ENCODE measurements at regions not wholly inside any gene's neighbourhood (a gene's known extent, or its start where the extent isn't known, plus 50 kb on each side); places are given as distances from the start of the nearest gene placed in this dataset.

GRCh38 chr2:49238604-49238960 is 84.3 kb upstream of the FSHR start:
- Histone ChIP-seq H3K4me1 (ENCODE audit: control insufficient read depth in 5 of 5, insufficient read depth in 5 of 5, low read length in 5 of 5) (no peaks in the 10 kb centered on the region), H3K27ac (ENCODE audit: low read depth, low read length) (no peak overlapping the region), H3K27me3 (ENCODE audit: control insufficient read depth in 5 of 5, insufficient read depth in 4 of 5, low read length in 5 of 5) (peaks cover 0 to 2% (median 0%) of the 10 kb centered on the region in 5 donors), H3K36me3 (ENCODE audit: control insufficient read depth in 5 of 5, insufficient read depth in 5 of 5, low read length in 5 of 5) (no peaks in the 10 kb centered on the region), H3K9me3 (ENCODE audit: control insufficient read depth in 5 of 5, low read length in 5 of 5) (no peaks in the 10 kb centered on the region), H3K4me3 (ENCODE audit: low read depth in 1 of 5, low read length in 5 of 5) (no peak overlapping the region), H3K9ac (ENCODE audit: low read length in 5 of 5) (no peak overlapping the region)

GRCh38 chr2:49237867-49238603 is 83.7 kb upstream of the FSHR start:
- no peak overlapping the region for H3K4me3 ChIP-seq (ENCODE audit: low read depth in 1 of 5, low read length in 5 of 5)
- no peak overlapping the region for H3K27ac ChIP-seq (ENCODE audit: low read depth, low read length)
- peaks cover 0 to 4% (median 0%) of the 10 kb centered on the region in 5 donors for H3K9me3 ChIP-seq (ENCODE audit: control insufficient read depth in 5 of 5, low read length in 5 of 5)
- peaks cover 0 to 2% (median 0%) of the 10 kb centered on the region in 5 donors for H3K27me3 ChIP-seq (ENCODE audit: control insufficient read depth in 5 of 5, insufficient read depth in 4 of 5, low read length in 5 of 5)
- H3K36me3 ChIP-seq (ENCODE audit: control insufficient read depth in 5 of 5, insufficient read depth in 5 of 5, low read length in 5 of 5): no peaks in the 10 kb centered on the region
- no peak overlapping the region for H3K9ac ChIP-seq (ENCODE audit: low read length in 5 of 5)
- no peaks in the 10 kb centered on the region for H3K4me1 ChIP-seq (ENCODE audit: control insufficient read depth in 5 of 5, insufficient read depth in 5 of 5, low read length in 5 of 5)

GRCh38 chr2:49236316-49236715 is 82.0 kb upstream of the FSHR start:
- Histone ChIP-seq H3K4me1 (ENCODE audit: control insufficient read depth in 5 of 5, insufficient read depth in 5 of 5, low read length in 5 of 5) (no peaks in the 10 kb centered on the region), H3K27me3 (ENCODE audit: control insufficient read depth in 5 of 5, insufficient read depth in 4 of 5, low read length in 5 of 5) (peaks cover 0 to 2% (median 0%) of the 10 kb centered on the region in 5 donors), H3K36me3 (ENCODE audit: control insufficient read depth in 5 of 5, insufficient read depth in 5 of 5, low read length in 5 of 5) (no peaks in the 10 kb centered on the region), H3K4me3 (ENCODE audit: low read depth in 1 of 5, low read length in 5 of 5) (no peak overlapping the region), H3K27ac (ENCODE audit: low read depth, low read length) (no peak overlapping the region), H3K9ac (ENCODE audit: low read length in 5 of 5) (no peak overlapping the region), H3K9me3 (ENCODE audit: control insufficient read depth in 5 of 5, low read length in 5 of 5) (peaks cover 0 to 5% (median 0%) of the 10 kb centered on the region in 5 donors)

DNA sequence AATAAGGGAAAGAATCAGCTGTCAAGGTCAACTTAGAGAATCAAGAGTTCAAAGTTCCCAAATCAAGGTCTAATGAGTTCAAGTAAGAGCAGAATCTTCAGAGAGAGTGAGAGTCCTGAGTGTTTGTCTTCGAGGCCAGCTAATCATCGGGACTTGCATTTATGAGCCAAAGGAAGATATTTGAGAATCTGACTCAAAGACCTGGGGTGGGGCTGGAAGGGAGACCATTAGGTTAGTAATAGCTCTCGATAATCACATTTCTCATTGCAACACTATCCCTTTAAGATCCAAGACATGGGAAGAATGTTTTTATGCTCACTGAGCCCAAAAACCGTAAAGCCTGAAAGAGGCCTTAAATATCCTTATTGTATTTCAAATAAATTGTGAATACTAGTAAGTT is 72.0 kb upstream of the FSHR start:
- Histone ChIP-seq H3K9me3 (ENCODE audit: control insufficient read depth in 5 of 5, low read length in 5 of 5) (no peaks in the 10 kb centered on the region), H3K27ac (ENCODE audit: low read depth, low read length) (no peak overlapping the region), H3K4me1 (ENCODE audit: control insufficient read depth in 5 of 5, insufficient read depth in 5 of 5, low read length in 5 of 5) (no peaks in the 10 kb centered on the region), H3K27me3 (ENCODE audit: control insufficient read depth in 5 of 5, insufficient read depth in 4 of 5, low read length in 5 of 5) (no peaks in the 10 kb centered on the region), H3K4me3 (ENCODE audit: low read depth in 1 of 5, low read length in 5 of 5) (no peak overlapping the region), H3K36me3 (ENCODE audit: control insufficient read depth in 5 of 5, insufficient read depth in 5 of 5, low read length in 5 of 5) (no peaks in the 10 kb centered on the region), H3K9ac (ENCODE audit: low read length in 5 of 5) (no peak overlapping the region)

DNA sequence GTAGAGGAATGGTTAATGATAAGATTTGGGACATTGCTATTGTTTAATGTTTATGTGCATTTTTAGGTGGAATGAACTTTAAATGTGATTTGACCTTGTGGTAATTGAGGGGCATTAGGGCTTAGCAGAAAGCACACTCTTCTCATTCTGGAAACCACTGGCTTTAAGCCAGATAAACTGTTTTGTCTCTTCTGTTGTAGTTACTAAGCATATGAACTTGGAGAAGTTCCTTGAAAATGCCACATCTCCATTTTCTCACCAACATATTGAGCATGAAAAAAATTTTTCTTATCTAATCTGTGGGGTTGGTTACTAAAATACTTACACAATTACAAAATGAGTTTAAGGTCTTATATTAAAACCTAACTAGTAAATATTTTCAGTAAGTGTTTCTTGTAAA is 70.8 kb upstream of the FSHR start:
- Histone ChIP-seq H3K4me3 (ENCODE audit: low read depth in 1 of 5, low read length in 5 of 5) (no peak overlapping the region), H3K9ac (ENCODE audit: low read length in 5 of 5) (no peak overlapping the region), H3K4me1 (ENCODE audit: control insufficient read depth in 5 of 5, insufficient read depth in 5 of 5, low read length in 5 of 5) (no peaks in the 10 kb centered on the region), H3K36me3 (ENCODE audit: control insufficient read depth in 5 of 5, insufficient read depth in 5 of 5, low read length in 5 of 5) (no peaks in the 10 kb centered on the region), H3K27ac (ENCODE audit: low read depth, low read length) (no peak overlapping the region), H3K27me3 (ENCODE audit: control insufficient read depth in 5 of 5, insufficient read depth in 4 of 5, low read length in 5 of 5) (no peaks in the 10 kb centered on the region), H3K9me3 (ENCODE audit: control insufficient read depth in 5 of 5, low read length in 5 of 5) (no peaks in the 10 kb centered on the region)

GRCh38 chr2:49224426-49225010 is 70.2 kb upstream of the FSHR start:
- H3K4me3 ChIP-seq (ENCODE audit: low read depth in 1 of 5, low read length in 5 of 5): no peak overlapping the region
- H3K27ac ChIP-seq (ENCODE audit: low read depth, low read length): no peak overlapping the region
- no peaks in the 10 kb centered on the region for H3K4me1 ChIP-seq (ENCODE audit: control insufficient read depth in 5 of 5, insufficient read depth in 5 of 5, low read length in 5 of 5)

DNA sequence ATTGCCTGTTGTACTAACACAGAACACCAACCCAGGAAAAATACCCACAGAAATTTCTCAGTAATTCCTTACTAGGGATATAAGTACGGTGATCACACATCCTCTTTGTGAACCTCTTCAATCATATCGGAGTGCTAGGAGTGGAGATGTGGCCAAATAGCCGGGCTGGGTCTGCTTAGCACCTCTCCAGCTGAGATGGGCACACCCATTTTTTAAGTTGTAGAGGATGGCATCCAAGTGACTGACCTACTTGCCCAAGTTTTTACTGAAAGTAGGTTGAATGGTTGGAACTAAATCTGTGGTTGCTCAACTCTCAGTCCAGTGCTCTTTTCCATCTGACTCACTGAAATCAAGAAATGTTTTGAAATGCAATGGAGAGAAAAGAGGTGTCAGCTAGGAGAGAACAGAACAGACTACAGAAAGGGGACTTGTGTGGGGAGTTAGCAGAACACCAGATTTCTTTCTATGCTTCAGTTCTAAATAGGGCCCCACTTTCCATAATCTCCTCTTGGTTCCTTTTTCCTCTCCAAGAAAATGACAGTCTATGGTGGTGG is 68.7 kb upstream of the FSHR start:
- no peak overlapping the region for H3K27ac ChIP-seq (ENCODE audit: low read depth, low read length)
- no peaks in the 10 kb centered on the region for H3K4me1 ChIP-seq (ENCODE audit: control insufficient read depth in 5 of 5, insufficient read depth in 5 of 5, low read length in 5 of 5)
- H3K4me3 ChIP-seq (ENCODE audit: low read depth in 1 of 5, low read length in 5 of 5): no peak overlapping the region
- no peaks in the 10 kb centered on the region for H3K9me3 ChIP-seq (ENCODE audit: control insufficient read depth in 5 of 5, low read length in 5 of 5)
- H3K36me3 ChIP-seq (ENCODE audit: control insufficient read depth in 5 of 5, insufficient read depth in 5 of 5, low read length in 5 of 5): no peaks in the 10 kb centered on the region
- H3K27me3 ChIP-seq (ENCODE audit: control insufficient read depth in 5 of 5, insufficient read depth in 4 of 5, low read length in 5 of 5): no peaks in the 10 kb centered on the region
- no peak overlapping the region for H3K9ac ChIP-seq (ENCODE audit: low read length in 5 of 5)

More at GRCh38 chr2:49224426-49225010, 70.2 kb upstream of the FSHR start:
- Histone ChIP-seq H3K9me3 (ENCODE audit: control insufficient read depth in 5 of 5, low read length in 5 of 5) (no peaks in the 10 kb centered on the region), H3K36me3 (ENCODE audit: control insufficient read depth in 5 of 5, insufficient read depth in 5 of 5, low read length in 5 of 5) (no peaks in the 10 kb centered on the region), H3K9ac (ENCODE audit: low read length in 5 of 5) (no peak overlapping the region), H3K27me3 (ENCODE audit: control insufficient read depth in 5 of 5, insufficient read depth in 4 of 5, low read length in 5 of 5) (no peaks in the 10 kb centered on the region)

DNA sequence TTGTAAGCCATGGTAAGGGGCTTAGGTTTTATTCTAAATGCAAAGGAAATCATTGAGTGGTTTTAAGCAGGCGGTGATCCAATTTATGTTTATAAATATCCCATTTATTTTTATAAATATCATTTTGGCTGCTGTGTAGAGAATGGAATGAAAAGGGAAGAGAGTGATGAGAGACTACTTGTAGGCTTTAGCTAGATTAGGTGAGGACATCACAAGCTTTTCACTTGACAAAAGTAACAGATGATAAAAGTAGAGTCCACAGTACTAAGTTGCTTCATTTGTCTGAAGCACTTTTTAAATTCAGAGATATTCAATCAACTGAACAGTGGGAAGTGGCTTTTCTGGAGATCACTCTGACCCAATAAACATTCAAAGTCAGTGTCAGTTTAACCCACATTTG is 65.4 kb upstream of the FSHR start:
- Histone ChIP-seq H3K27ac (ENCODE audit: low read depth, low read length) (no peak overlapping the region), H3K4me1 (ENCODE audit: control insufficient read depth in 5 of 5, insufficient read depth in 5 of 5, low read length in 5 of 5) (no peaks in the 10 kb centered on the region), H3K4me3 (ENCODE audit: low read depth in 1 of 5, low read length in 5 of 5) (no peak overlapping the region)

GRCh38 chr2:49210191-49210590 is 55.9 kb upstream of the FSHR start:
- Histone ChIP-seq H3K27ac (ENCODE audit: low read depth, low read length) (no peak overlapping the region), H3K4me1 (ENCODE audit: control insufficient read depth in 5 of 5, insufficient read depth in 5 of 5, low read length in 5 of 5) (no peaks in the 10 kb centered on the region), H3K9ac (ENCODE audit: low read length in 5 of 5) (no peak overlapping the region), H3K36me3 (ENCODE audit: control insufficient read depth in 5 of 5, insufficient read depth in 5 of 5, low read length in 5 of 5) (no peaks in the 10 kb centered on the region), H3K27me3 (ENCODE audit: control insufficient read depth in 5 of 5, insufficient read depth in 4 of 5, low read length in 5 of 5) (no peaks in the 10 kb centered on the region), H3K9me3 (ENCODE audit: control insufficient read depth in 5 of 5, low read length in 5 of 5) (no peaks in the 10 kb centered on the region), H3K4me3 (ENCODE audit: low read depth in 1 of 5, low read length in 5 of 5) (no peak overlapping the region)

More for the DNA sequence above, 65.4 kb upstream of the FSHR start:
- Histone ChIP-seq H3K9ac (ENCODE audit: low read length in 5 of 5) (no peak overlapping the region), H3K27me3 (ENCODE audit: control insufficient read depth in 5 of 5, insufficient read depth in 4 of 5, low read length in 5 of 5) (no peaks in the 10 kb centered on the region), H3K36me3 (ENCODE audit: control insufficient read depth in 5 of 5, insufficient read depth in 5 of 5, low read length in 5 of 5) (no peaks in the 10 kb centered on the region), H3K9me3 (ENCODE audit: control insufficient read depth in 5 of 5, low read length in 5 of 5) (no peaks in the 10 kb centered on the region)

- Histone ChIP-seq H3K36me3 (ENCODE audit: control insufficient read depth in 5 of 5, insufficient read depth in 5 of 5, low read length in 5 of 5) (no peaks in the 10 kb centered on the region), H3K27me3 (ENCODE audit: control insufficient read depth in 5 of 5, insufficient read depth in 4 of 5, low read length in 5 of 5) (no peaks in the 10 kb centered on the region), H3K9ac (ENCODE audit: low read length in 5 of 5) (no peak overlapping the region), H3K27ac (ENCODE audit: low read depth, low read length) (no peak overlapping the region), H3K4me3 (ENCODE audit: low read depth in 1 of 5, low read length in 5 of 5) (no peak overlapping the region), H3K9me3 (ENCODE audit: control insufficient read depth in 5 of 5, low read length in 5 of 5) (no peaks in the 10 kb centered on the region), H3K4me1 (ENCODE audit: control insufficient read depth in 5 of 5, insufficient read depth in 5 of 5, low read length in 5 of 5) (no peaks in the 10 kb centered on the region)
Measured at GRCh38 chr2:49207204-49207603, 52.9 kb upstream of the FSHR start.

Measured in subcutaneous abdominal adipose tissue (tissue), 5 donors.